GM12878 (cell line): ENCODE measurements at regions not wholly inside any gene's neighbourhood (a gene's known extent, or its start where the extent isn't known, plus 50 kb on each side); places are given as distances from the start of the nearest gene placed in this dataset.

Experiments
- POLR2A ChIP-seq: IDR thresholded peaks from 2 replicates; pipeline ENCODE4 v1.6.1; 2011; ENCODE audit warnings: low read depth, mild to moderate bottlenecking, low read length
- RBBP5 ChIP-seq: fragments of 200-600 bp; sonication (generic); conservative IDR thresholded peaks from 2 replicates; pipeline ENCODE4 v1.6.1; 2016

DNA sequence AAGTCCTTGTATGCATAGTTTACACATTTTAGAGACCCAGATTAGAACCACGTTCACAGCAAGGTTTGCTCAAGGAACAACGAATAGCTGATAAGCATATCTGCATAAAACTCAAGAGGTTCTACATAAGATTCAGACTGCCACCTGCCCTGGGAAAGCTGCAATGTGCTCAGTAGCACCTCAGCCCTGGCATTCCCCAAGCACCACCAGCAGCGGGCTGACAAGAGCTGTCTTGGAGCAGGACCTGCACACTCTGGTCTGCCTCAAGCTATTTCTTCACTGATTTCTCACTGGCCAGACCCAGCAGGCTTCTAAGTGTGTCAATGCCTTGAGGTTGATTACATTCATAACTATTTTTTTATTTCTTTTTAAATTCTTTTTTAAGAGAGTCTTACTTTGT is 65.8 kb upstream of the UQCRFS1 start:
- no peak for TF ChIP-seq POLR2A
- TF ChIP-seq RBBP5 = no peak
